ENCODE measurements at regions not wholly inside any gene's neighbourhood (a gene's known extent, or its start where the extent isn't known, plus 50 kb on each side); places are given as distances from the start of the nearest gene placed in this dataset.

DNA sequence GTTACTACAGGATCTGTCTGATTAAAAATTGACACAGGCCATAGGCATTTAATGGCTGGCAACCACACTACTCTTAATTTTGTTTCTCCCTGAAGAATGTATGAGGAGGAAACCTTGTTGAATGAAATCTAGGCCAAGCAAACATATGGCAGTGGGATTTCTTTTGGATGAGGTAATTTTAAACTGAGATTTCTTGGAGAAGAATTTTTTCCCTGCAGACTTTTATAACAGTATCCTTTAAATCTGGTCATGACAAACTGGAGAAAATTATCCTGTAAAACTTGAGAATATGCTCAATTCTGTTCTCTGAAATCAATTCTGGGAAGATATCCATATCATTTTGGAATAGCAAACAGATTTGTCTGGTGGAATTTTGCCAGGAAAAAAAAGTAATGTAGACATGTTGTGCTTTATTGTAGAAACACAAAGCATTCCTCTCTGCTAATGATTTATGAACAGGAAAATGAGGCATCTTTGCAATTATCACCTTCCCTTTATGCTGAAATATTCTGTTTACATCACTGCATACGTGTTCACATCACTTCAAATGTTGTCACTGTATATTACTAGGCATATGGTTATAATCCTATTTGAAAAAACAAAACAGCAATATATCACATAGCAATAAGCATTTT is 108.3 kb upstream of the ARSJ start:
- TF ChIP-seq, protein P1, sequence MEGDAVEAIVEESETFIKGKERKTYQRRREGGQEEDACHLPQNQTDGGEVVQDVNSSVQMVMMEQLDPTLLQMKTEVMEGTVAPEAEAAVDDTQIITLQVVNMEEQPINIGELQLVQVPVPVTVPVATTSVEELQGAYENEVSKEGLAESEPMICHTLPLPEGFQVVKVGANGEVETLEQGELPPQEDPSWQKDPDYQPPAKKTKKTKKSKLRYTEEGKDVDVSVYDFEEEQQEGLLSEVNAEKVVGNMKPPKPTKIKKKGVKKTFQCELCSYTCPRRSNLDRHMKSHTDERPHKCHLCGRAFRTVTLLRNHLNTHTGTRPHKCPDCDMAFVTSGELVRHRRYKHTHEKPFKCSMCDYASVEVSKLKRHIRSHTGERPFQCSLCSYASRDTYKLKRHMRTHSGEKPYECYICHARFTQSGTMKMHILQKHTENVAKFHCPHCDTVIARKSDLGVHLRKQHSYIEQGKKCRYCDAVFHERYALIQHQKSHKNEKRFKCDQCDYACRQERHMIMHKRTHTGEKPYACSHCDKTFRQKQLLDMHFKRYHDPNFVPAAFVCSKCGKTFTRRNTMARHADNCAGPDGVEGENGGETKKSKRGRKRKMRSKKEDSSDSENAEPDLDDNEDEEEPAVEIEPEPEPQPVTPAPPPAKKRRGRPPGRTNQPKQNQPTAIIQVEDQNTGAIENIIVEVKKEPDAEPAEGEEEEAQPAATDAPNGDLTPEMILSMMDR (IDR thresholded peaks at IDR 0.05), result no peak
- no peak for TF ChIP-seq POLR2A (IDR thresholded peaks at IDR 0.05)

All from vagina (tissue), 2 donors.